Right ventricle myocardium inferior (tissue), 1 donor: ENCODE measurements at regions not wholly inside any gene's neighbourhood (a gene's known extent, or its start where the extent isn't known, plus 50 kb on each side); places are given as distances from the start of the nearest gene placed in this dataset.
A peak's percentile ranks its signal among the peaks of the same experiment; 100 is the strongest.
"Not testable (repeated sequence)": the region's sequence is repeated elsewhere in the genome, so short reads cannot be mapped to it uniquely, and the experiment has no call there.

ENCODE experiments used
- ATAC-seq: fragments of 200-7000 bp; cut with Tn5 transposase; one replicate; pipeline ENCODE4 v1.9.1; 2020; ENCODE audit warnings: mild to moderate bottlenecking, moderate library complexity
- DNase-seq: peaks from one replicate; pipeline ENCODE4 v3.0.0; 2021; ENCODE audit errors: missing footprints
- intact Hi-C: fragments of 100-400 bp; cut with DNase I; formaldehyde crosslinking; loops from one replicate; pipeline ENCODE4 v1.11.0; 2022
- donor health status: DM: no; HTN: yes; CAD: no; lungs with severe emphysema.

DNA sequence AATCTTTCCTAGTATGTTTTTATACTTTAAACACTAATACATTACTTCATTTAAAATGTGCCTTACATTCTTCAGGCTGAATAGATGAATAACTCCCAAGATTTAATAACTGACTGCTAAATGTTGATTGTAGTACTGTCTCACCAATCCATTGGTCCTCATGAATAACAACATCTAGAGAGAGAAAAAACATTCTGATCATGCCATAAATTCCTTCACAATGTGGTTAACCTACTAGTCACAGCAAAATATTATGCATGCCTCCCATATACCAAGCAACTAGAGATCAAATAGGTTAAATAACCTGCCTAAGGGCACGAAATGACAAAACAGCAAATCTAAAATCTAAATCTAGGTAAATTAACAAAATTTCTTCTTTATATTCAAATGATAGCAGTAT lies 66.2 kb downstream of the SYT15 start:
- ATAC-seq, DNase-seq, intact Hi-C loops: not testable (repeated sequence)

GRCh38 chr10:46646132-46646531 lies 67.2 kb downstream of the SYT15 start:
- DNase-seq, intact Hi-C loops, ATAC-seq: not testable (repeated sequence)

- DNase-seq, intact Hi-C loops, ATAC-seq: not testable (repeated sequence)
Observed at GRCh38 chr10:46650967-46651366, 72.0 kb downstream of the SYT15 start.

- ATAC-seq, DNase-seq, intact Hi-C loops: not testable (repeated sequence)
Observed at GRCh38 chr10:46657437-46657836, 78.5 kb downstream of the SYT15 start.

DNA sequence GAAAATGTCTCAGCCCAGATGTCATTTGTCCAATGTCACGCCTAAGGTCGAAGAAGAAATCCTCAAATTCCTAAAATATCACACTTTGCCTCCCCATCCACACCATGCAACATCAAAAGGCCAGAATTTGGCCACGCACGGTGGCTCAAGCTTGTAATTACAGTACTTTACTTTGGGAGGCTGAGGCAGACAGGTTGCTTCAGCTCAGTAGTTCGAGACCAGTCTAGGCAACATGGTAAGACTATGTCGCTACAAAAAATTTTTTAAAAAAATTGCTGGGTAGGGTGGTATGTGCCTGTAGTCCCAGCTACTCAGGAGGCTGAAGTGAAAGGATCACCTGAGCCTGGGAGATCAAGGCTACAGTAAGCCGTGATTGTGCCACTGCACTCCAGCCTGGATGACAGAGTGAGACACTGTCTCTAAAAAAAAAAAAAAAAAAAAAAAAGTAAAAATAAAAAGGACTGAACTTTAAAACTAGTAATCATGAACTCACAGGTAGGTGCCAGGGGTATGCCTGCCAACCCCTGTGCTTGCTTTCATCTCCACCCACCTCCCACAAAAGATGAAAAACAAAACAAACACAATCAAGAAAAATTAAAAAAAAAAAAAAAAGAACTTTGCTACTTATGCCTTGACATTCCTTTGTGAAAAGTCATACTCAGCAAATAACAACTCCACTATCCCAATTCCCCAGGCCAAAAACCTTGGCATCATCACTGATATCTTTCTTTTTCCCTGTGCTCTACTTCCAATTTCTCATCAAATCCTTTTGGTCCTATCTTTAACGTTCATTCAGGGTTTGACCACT lies 81.3 kb downstream of the SYT15 start:
- ATAC-seq, intact Hi-C loops: not testable (repeated sequence)

GRCh38 chr10:46660835-46661164 lies 81.9 kb downstream of the SYT15 start:
- intact Hi-C loops, ATAC-seq, DNase-seq: not testable (repeated sequence)

More for the DNA sequence above, 81.3 kb downstream of the SYT15 start:
- not testable (repeated sequence) for DNase-seq

GRCh38 chr10:46665536-46665935 lies 86.6 kb downstream of the SYT15 start:
- ATAC-seq, intact Hi-C loops, DNase-seq: not testable (repeated sequence)

DNA sequence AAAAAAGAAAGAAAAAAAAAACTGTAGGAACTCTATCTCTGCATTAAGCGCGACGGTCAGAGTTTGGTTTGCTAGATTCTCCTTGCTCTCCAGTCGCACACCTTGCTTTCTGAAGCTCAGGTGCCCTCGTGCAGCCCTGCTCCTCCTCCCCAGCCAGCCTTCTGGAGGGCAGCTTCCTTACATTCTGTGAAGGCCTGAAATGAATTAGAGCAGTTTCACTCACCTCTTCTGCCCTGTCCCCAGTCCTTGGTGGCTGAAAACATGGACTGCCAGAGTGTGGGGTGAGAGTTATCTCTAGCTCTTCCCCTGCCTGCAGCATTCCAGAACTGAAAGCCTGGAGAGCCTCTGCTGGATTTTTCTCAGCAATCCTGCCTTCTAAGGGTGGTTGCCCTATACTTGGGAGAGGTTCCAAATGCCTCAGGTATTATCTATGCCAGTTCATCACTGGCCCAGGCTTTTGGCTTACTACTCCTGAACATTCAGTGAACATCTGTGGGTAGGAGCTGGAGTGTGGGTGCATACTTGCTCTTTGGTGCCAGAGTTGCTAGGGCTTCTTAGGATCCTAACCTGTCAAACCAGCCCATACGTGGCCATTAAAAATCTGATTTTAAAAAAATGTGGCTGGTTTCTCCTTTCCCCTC lies 89.5 kb downstream of the SYT15 start:
- DNase-seq (peak; percentile 59), ATAC-seq (peak; percentile 54)
- intact Hi-C loops, result not testable (repeated sequence)

- intact Hi-C loops, DNase-seq, ATAC-seq: not testable (repeated sequence)
Observed at GRCh38 chr10:46677836-46678435, 99.0 kb downstream of the SYT15 start.

GRCh38 chr10:46691397-46691796 lies 112.5 kb downstream of the SYT15 start:
- DNase-seq, ATAC-seq, intact Hi-C loops: not testable (repeated sequence)

DNA sequence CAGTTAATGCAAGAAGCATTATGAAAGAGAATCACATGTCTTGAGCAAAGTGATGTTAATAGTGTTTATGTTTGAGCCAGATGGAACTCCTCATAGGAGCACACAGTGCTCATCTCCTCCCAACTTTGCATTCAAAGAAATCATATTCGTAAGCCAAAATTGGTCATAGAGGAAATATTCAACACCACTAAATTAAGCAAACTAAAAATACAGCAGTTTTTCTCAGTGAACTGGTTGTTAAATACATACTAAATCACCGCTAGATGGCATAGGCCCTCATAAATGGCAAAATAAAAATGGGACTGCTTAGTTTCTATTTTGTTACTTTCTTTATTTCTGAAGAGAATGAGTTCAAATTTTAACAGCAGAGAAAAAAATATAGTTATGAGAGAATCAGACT lies 114.3 kb downstream of the SYT15 start:
- intact Hi-C loops, ATAC-seq, DNase-seq: not testable (repeated sequence)

- intact Hi-C loops, DNase-seq, ATAC-seq: not testable (repeated sequence)
Observed at GRCh38 chr10:46717264-46717663, 138.3 kb downstream of the SYT15 start.

GRCh38 chr10:46718014-46718413 lies 139.1 kb downstream of the SYT15 start:
- DNase-seq, ATAC-seq, intact Hi-C loops: not testable (repeated sequence)

DNA sequence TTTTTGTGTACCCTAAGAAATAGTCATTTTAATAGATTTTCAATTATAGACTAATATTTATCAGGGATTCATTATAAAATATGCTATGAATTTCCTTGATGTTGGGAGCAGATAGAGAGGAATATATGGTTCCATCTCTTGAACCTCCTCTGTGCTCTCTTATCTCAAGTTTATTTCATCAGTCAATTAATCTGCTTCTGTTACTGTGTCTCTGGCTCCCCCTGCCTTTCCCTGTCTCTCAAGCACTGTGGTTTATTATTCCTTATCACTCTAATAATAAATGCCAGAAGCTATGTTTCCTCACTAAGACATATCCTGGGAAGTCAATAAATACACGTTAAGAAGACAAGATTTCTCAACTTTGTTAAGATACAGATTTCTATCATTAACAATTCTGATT lies 141.5 kb downstream of the SYT15 start:
- intact Hi-C loops, ATAC-seq, DNase-seq: not testable (repeated sequence)

- DNase-seq, ATAC-seq, intact Hi-C loops: not testable (repeated sequence)
Observed at GRCh38 chr10:46720811-46721518, 142.0 kb downstream of the SYT15 start.

- DNase-seq, ATAC-seq, intact Hi-C loops: not testable (repeated sequence)
Observed at GRCh38 chr10:46724258-46724657, 145.3 kb downstream of the SYT15 start.

DNA sequence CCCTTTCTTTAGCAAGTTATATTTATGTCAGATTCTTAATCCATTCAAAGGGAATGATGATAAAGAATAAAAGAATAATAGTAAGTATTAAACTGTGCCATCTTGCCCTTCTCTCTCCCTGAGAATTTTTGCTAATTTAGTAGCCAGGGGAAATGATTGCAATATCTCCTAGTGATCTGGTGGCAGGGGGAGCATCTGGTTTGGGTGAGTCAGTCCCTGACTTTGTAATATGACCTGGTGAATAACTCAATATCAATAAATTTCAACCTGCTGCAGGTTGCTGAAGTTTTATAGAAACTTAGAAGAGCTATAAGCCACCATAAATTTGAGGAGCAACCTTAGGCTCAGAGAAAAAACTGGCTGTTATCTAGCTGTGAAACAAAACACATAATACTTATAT lies 149.4 kb downstream of the SYT15 start:
- ATAC-seq, DNase-seq, intact Hi-C loops: not testable (repeated sequence)

DNA sequence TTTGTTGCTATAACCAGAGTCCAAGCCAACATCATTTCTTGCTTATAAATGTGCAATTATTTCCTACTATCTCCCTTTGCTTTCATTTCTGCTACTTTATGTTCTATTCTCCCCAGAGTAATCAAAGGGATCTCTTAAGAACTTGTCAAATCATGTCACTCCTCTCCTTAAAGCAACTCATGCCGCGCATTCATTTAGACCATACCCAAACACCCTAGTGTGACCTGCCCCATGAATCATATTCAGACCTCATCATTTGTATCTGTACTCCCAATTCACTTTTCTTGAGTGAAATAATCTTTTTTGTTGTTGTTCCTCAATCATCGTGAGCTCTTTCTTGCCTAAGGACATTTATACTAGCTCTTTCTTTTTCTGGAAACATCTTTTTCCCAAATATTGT lies 151.8 kb downstream of the SYT15 start:
- intact Hi-C loops, DNase-seq, ATAC-seq: not testable (repeated sequence)
